ENCODE measurements at regions not wholly inside any gene's neighbourhood (a gene's known extent, or its start where the extent isn't known, plus 50 kb on each side); places are given as distances from the start of the nearest gene placed in this dataset.

DNA sequence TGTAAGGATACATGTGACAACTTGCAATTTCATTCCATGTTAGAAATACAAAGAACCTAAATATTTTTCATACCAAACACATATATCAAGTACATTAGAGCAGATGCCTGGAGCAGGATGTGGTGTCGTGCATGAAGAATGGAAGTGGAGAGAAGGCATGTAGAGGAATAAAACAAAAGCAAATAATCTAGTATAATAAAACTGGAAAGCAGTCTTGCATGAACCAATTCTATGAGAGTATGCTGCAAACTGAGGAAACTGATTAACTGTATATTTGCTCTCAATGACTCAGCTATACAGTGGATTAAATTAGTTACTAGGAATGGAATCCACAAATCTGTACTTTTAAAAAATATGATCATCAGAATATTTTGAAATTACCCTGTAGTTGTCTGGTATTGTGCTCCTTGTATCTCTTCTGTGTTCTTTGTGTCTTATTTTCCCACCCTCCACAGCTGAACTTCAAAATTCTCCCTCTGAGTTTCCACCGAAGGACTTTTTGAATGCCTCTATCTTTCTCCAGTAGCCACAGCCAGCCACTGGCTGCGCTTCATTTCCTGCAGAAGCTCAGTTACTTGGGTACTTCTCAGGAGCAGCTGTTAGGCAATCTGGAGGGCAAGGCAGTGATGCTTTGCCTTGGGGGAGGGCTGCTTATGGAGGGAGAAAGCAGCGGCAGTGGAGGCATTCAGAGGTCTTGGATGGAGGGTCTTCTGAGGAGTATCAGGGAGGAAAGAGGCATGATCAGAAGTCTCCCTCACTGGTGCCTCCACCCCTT lies 608.0 kb downstream of the BRINP1 start:
- DNase-seq (ENCODE audit: extremely low spot score, insufficient read length, low read depth), result no peak
- FAIRE-seq, result no peak

DNA sequence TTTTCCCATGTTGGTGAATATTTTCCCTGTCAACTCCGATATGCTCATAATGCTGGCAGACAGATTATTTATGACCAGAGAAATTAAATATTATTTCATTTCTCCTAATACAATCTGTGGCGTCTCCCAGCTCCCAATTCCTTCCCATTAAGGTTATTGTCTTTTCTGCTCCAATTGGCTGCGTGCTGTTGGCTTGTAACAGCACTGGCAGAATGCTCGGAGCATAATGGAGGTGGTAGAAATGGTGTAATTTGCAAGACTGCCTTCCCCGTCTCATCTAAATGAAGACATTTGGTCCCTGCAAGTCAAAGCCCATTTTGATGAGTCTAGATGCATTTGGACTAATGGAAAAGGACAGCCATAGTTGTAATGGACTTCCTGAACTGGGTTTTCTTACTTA lies 601.7 kb downstream of the BRINP1 start:
- FAIRE-seq (no peak), DNase-seq (ENCODE audit: extremely low spot score, insufficient read length, low read depth) (no peak)

DNA sequence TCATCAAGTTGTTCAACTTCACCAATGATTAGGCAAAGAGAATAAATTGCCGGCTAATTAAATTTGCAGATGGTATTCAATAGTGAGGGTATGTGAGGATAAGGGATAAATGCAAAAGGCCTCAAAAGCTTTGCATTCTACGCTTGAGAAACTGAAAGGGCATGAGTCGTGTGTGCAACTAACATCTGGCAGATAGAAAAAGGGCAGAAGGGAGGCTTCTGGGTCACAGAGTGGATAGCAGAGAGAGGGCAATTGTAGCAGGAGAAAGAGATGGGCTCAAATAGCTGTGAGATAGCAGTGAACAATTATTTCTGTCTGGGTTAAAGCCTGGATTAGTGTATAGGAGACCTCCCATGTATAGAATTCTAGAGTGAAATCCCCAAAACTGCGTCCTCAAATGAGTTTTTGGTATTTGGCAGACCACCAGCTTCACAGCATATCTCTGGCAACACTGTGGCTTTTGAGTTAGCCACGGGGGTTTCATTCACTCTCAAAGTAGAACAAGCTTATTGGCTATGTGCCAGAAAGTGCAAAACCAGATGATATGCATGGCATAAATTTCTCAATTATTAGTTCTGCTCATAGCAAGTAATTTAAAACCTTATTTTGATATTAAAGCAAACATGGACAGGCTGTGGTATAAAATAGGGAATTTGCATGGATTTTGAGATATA lies 586.3 kb downstream of the BRINP1 start:
- DNase-seq (ENCODE audit: extremely low spot score, insufficient read length, low read depth) (no peak), FAIRE-seq (no peak)

DNA sequence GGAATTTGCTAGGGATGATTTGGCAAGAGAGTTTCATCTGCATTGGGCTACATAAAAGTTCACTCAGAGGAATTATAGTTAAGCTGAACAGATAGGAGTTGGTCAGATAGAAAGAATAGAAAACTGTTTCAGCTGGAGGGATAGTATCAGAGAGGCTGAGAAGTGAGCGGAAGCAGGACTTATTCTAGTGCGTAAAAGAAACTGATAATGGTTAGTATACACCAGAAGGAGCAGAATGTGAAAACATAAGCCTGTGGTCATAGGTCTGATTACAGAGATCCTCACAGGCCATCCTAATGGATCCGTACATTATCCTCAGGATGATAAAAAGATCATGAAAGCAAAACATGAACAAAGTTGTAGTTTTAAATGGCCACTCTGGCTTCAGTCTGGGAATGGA lies 585.2 kb downstream of the BRINP1 start:
- no peak for DNase-seq (ENCODE audit: extremely low spot score, insufficient read length, low read depth)
- no peak for FAIRE-seq

DNA sequence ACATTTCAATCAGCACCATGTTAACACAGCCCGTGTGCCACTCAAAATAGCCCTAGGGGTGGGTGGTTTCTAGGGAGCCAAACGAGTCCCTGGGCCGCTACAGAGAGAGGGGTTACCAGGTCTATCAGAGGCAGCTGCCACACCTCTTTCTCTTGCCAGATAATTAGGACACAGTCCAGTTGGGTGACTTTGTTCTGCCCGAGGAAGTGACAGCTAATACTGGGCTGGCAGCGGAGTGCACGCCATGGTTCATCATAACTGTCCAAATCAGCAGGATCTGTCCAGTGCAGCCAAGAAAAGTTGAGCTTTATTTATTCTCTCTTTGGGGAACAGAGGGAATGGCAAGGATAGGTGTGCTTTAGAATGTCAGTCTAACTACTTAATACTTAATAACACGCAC lies 583.8 kb downstream of the BRINP1 start:
- no peak for FAIRE-seq
- DNase-seq (ENCODE audit: extremely low spot score, insufficient read length, low read depth), result no peak

DNA sequence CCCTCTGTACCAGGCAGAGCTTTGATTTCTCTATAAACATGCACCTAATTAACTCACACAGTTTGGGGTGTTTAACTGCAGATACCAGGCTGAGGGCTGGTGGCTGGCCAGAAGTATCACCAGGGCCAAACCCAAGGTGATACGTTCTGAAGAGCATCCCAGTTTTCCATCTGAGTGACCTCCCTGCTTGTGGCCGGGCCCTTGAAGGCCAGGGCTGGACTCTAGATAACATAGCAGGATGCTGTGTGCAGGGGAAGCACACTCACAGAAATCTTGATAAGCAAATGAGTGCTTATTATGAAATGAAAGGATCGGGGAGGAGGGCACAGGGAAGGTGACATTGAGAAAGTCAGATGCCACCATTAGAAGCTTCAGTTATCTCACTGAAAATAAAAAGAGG lies 582.4 kb downstream of the BRINP1 start:
- no peak for FAIRE-seq
- DNase-seq (ENCODE audit: extremely low spot score, insufficient read length, low read depth), result no peak

DNA sequence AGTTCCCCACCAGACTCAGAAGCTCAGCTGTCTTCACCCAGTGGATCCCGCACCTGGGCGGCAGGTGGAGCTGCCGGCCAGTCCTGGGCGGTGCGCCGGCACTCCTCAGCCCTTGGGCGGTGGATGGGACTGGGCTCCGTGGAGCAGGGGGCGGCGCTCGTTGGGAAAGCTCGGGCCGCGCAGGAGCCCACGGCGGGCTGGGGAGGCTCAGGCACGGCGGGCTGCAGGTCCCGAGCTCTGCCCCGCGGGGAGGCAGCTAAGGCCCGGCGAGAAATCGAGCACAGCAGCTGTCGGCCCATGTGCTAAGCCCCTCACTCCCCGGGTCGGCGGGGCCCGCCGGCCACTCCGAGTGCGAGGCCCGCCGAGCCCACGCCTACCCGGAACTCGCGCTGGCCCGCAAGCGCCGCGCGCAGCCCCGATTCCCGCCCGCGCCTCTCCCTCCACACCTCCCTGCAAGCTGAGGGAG lies 560.0 kb downstream of the BRINP1 start:
- DNase-seq (ENCODE audit: extremely low spot score, insufficient read length, low read depth), result no peak
- FAIRE-seq, result no peak

DNA sequence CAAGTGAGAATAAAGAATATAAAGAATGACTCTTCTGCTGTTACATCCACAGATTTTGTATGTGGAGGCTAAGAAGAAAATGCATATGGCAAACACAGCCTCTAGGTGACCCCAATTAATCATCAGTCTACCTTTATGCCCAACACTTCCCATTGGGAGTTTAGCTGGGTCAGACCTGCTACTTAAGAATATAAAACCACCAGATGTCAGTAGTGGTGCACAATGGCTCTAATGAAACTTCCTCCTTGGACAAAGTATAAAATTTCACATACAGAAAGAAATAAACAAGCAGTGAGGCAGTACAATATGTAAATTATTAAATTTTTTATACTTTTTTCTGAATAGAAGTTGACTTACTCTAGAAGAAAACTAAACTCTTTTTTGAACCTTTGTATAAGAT lies 539.9 kb downstream of the BRINP1 start:
- DNase-seq (ENCODE audit: extremely low spot score, insufficient read length, low read depth) (no peak), FAIRE-seq (no peak)

DNA sequence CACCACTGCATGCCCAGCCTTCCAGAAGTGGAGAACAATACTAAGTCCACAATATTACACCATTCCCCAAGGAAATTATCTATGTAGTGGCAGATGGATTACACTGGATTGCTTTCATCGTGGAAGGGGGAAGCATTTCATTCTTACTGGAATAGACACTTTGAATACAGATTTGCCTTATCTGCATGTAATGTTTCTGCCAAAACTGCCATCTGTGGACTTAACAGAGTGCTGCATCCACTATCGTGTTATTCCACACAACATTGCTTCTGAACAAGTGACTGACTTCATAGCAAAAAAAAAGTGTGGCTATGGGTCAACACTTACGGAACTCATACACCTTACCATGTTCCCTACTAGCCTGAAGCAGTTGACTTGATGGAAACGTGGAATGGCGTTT lies 536.9 kb downstream of the BRINP1 start:
- DNase-seq (ENCODE audit: extremely low spot score, insufficient read length, low read depth), result no peak
- FAIRE-seq, result no peak

DNA sequence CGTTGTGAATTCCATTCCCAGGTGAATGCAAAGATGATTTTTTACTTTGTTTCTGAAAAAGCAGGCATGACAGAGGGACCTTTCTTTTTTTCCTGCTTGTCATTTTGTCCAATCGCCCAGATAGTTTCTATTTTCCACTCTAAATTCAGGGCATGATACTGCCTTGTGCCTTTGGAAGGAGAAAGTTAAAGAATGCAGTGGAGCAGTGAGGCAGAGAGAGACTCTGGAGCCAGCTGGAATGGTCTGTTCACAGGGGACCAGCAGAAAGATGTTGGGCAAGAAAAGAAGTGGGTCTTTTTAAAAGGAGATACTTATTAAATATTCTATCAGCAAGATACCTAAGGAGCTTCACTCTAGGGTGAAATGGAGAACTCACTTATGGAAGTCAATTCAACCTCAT lies 532.3 kb downstream of the BRINP1 start:
- FAIRE-seq (no peak), DNase-seq (ENCODE audit: extremely low spot score, insufficient read length, low read depth) (no peak)

DNA sequence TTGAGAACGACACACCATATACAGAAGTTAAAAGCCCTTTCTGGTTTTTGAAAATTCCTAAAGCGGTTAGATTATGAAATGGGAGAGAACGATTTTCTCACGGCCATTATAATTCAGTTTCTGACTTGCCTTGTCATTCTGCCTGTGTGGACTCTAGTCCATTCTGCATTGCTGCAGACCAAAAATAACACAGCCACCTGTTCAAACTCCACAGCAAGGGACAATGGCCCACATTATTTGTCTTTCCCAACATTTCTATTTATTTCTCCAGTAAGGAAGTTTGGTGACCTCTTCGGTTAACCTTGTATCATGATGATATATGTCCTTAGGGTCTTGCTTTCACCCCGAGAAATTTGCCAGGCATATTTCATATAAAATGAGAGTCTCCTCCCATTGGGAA lies 497.7 kb downstream of the BRINP1 start:
- FAIRE-seq (no peak), DNase-seq (ENCODE audit: extremely low spot score, insufficient read length, low read depth) (no peak)

DNA sequence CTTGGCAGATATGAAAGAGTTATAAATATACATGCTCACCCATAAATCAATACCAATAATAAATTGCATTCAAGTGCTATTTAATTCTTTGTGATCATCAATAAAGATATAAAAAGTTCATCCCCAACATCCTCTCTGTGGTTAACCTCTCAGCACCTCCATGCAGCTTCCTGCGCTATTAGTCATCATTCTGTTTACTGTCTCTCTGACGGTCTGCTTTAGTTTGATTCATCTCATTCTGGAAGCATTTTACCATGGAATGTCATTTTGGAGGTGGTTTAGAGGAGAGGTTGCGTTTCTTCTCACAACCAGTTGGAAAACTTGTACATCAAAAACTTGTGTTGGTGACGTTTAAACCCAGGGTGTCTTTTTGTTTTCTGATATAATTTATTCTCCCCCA lies 486.6 kb downstream of the BRINP1 start:
- DNase-seq (ENCODE audit: extremely low spot score, insufficient read length, low read depth) (no peak), FAIRE-seq (no peak)

DNA sequence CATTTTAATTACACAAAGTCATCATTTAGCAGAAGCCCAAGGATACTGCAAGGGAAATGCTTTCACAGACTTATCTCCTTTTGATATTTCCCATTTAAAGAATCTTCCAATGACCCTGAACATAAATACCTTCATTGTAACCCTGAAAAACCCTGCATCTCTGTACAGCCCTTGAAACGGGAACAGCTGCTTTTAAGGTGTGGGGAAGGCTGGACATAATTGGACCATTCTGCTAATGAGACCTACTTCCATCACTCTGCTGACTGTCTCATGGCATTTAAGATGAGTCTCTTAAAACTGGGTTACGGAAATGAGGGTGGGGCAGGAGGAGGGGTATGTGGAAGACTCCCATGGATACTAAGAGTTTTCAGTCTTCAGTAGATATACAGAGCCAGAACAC lies 485.8 kb downstream of the BRINP1 start:
- no peak for FAIRE-seq

DNA sequence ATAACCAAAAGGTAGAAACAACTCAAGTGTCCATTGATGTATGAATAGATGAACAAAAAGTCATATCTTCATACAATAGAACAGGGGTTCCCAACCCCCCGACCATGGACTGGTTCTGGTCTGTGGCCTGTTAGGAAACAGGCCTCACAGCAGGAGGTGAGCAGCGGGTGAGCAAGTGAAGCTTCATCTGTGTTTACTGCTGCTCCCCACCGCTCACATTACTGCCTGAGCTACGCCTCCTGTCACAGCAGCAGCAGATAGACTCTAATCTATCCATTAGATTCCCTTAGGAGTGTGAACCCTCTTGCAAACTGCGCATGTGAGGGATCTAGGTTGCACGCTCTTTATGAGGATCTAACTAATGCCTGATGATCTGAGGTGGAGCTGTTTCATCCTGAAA lies 478.0 kb downstream of the BRINP1 start:
- no peak for FAIRE-seq
- DNase-seq (ENCODE audit: extremely low spot score, insufficient read length, low read depth), result no peak

More for the DNA sequence above, 485.8 kb downstream of the BRINP1 start:
- DNase-seq (ENCODE audit: extremely low spot score, insufficient read length, low read depth), result no peak

DNA sequence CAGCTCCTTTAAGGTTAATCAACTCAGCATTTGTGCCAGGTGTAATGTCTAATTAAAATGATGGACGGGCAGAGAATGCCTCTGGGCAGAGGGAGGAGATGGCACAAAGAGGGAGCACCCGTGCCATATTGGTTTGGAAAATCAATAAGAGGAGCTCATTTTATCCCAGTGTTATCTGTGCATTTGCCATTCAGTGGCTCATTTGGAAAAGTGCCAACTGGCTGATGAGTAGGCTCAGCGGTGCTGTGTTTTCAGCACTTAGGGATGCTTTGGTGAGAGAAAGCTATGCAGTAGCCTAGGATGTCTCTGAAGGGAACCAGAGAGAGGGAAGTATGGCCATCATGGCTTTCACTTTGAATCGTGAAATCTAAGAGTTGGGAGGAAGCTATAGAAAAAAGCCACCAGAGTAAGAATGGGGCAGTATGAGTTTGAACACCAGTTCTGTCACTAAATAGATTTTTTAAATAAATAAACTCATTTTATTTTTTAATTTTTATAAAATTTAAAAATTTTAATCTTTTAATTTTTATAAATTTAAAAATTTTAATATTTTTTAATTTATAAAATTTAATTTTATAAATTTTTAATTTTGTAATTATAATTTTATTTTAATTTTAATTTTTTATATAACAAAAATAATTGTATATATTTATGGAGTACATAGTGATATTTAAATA lies 472.8 kb downstream of the BRINP1 start:
- no peak for DNase-seq (ENCODE audit: extremely low spot score, insufficient read length, low read depth)

DNA sequence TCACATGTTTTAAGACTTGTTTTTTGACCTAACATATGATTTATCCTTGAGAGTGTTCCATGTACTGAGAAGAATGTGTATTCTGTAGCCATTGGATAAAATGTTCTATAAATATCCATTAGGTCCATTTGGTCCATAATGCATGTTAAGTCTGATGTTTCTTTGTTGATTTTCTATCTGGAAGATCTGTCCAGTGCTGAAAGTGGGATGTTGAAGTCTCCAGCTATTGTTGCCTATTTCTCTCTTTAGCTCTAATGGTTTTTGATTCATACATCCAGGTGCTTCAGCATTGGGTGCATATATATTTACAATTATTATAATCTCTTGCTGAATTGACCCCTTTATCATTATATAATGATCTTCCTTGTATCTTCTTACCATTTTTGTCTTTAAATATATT lies 451.1 kb downstream of the BRINP1 start:
- FAIRE-seq (no peak), DNase-seq (ENCODE audit: extremely low spot score, insufficient read length, low read depth) (no peak)

More for the DNA sequence above, 472.8 kb downstream of the BRINP1 start:
- FAIRE-seq, result no peak

DNA sequence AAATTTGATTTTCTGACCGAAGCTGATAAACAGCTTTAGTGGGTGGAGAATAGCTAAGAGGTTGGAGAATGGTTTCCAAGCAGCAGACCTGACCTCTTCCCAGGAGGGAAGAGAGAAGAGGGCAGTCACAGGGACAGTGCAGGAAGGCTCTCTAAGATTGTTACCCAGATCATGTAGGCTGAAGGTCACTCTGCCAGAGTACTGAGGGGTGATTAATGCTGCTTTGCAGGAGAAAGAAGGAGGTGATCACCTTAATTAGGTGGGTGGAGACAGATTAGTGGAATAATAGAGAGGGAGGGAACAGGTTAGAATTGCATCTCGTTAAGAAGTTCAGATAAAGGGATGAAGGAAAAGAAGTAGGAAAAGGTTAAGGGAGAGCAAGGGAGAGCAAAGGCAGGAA lies 440.5 kb downstream of the BRINP1 start:
- no peak for DNase-seq (ENCODE audit: extremely low spot score, insufficient read length, low read depth)
- no peak for FAIRE-seq

DNA sequence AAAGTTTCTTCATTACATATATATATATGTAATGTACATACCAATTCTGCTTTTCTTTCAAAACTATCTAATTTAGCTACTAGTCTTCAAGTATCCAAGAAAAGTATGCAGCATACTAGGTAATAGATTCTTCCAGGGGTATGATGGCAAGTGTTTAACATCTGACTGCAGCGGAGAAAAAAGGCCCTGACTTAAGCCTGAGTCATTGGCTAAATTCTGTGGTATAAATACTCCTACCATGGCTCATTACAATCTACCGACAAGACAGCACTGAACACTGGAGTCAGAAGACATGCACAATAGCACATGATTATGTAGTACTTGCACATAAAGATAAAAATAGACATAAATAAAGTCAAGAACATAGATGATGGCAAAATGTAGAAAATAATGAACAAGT lies 439.9 kb downstream of the BRINP1 start:
- DNase-seq (ENCODE audit: extremely low spot score, insufficient read length, low read depth) (no peak), FAIRE-seq (no peak)

DNA sequence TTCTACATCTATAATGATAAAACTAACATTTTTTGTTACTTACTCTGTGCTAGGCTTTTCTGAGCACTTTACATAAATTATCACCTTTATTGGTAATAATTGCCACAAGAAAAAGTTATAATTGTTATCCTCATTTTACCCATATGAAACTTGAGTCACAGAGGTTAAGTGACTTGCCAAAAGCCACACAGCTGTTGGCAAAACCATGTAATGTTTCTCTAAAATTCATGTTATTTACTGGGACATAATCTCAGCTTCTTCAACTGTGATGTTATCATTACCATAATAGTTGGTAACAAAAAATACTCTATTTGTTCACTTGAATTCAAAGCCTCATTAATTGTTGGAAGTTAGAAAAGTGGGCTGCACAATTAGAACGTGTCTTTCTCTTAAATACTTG lies 437.3 kb downstream of the BRINP1 start:
- DNase-seq (ENCODE audit: extremely low spot score, insufficient read length, low read depth) (no peak), FAIRE-seq (no peak)

DNA sequence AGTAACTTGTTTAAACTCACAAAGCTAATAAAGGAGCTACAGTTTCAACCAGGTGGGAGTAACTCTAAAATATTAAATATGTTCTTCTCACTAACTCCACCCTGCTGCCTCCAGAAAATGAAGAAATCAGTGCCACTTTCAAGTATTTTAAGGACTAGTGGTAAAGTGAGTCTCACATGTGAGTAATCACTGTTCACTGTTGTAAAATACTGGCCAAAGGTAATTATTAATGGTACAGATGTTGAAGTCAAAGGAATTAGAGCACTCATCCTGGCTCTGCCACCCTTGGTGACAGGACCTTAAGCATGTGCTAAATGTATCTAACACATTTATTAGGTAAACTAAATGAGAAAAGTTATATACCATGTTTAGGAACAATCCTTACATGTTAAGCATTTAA lies 430.7 kb downstream of the BRINP1 start:
- DNase-seq (ENCODE audit: extremely low spot score, insufficient read length, low read depth), result no peak
- FAIRE-seq, result no peak

DNA sequence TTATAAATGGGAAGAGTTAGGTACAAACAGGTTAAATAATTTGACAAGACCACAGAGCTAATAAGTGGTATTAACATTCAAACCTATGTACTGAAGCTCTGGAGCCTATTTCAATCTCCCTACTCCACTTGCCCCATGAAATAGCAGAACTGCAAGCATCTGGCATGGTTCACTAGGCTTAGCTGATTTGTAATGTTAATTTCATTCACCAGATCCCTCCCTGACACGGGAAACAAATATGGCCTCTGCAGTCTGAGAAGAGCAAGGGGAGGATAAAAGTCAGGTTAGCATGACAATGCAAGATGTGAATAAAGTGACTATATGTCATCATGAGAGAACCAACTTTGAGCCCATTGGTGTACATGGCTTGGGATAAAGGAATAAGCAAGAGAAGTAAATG lies 428.8 kb downstream of the BRINP1 start:
- FAIRE-seq (no peak), DNase-seq (ENCODE audit: extremely low spot score, insufficient read length, low read depth) (no peak)
